Right renal pelvis (tissue), 4 donors: ENCODE measurements at regions not wholly inside any gene's neighbourhood (a gene's known extent, or its start where the extent isn't known, plus 50 kb on each side); places are given as distances from the start of the nearest gene placed in this dataset.
"Not testable (repeated sequence)": the region's sequence is repeated elsewhere in the genome, so short reads cannot be mapped to it uniquely, and the experiment has no call there.

Experiments used
- DNase-seq, 4 donors: peaks; one replicate each; pipeline ENCODE4 v3.0.0-alpha.2; 2013; ENCODE audit warnings: low read depth in 4 of 4, low spot score in 3 of 4, missing footprints in 1 of 4

GRCh38 chrX:124234348-124234747 is 98.1 kb upstream of the TEX13D start:
- DNase-seq, result no peak

GRCh38 chrX:124238268-124238667 is 94.2 kb upstream of the TEX13D start:
- DNase-seq, result no peak

GRCh38 chrX:124239324-124239723 is 93.1 kb upstream of the TEX13D start:
- DNase-seq, result no peak

GRCh38 chrX:124239911-124240310 is 92.5 kb upstream of the TEX13D start:
- DNase-seq, result no peak

- no peak for DNase-seq
Observed at GRCh38 chrX:124240422-124240821, 92.0 kb upstream of the TEX13D start.

GRCh38 chrX:124242131-124242530 is 90.3 kb upstream of the TEX13D start:
- no peak for DNase-seq

GRCh38 chrX:124249345-124249744 is 83.1 kb upstream of the TEX13D start:
- DNase-seq, result no peak

- DNase-seq, result no peak
Observed at GRCh38 chrX:124250835-124251437, 81.5 kb upstream of the TEX13D start.

GRCh38 chrX:124254611-124255010 is 77.8 kb upstream of the TEX13D start:
- no peak for DNase-seq

- peak; percentile 4 to 29 (median 18) for DNase-seq
Observed at GRCh38 chrX:124256216-124256615, 76.2 kb upstream of the TEX13D start.

GRCh38 chrX:124256629-124257380 is 75.7 kb upstream of the TEX13D start:
- DNase-seq, result no peak

GRCh38 chrX:124257924-124258702 is 74.3 kb upstream of the TEX13D start:
- no peak for DNase-seq

GRCh38 chrX:124260845-124261244 is 71.6 kb upstream of the TEX13D start:
- no peak for DNase-seq

- no peak for DNase-seq
Observed at GRCh38 chrX:124263743-124264142, 68.7 kb upstream of the TEX13D start.

- no peak for DNase-seq
Observed at GRCh38 chrX:124268099-124268498, 64.4 kb upstream of the TEX13D start.

- DNase-seq, result no peak
Observed at GRCh38 chrX:124269881-124270280, 62.6 kb upstream of the TEX13D start.

- DNase-seq, result not testable (repeated sequence)
Observed at GRCh38 chrX:124271599-124271998, 60.9 kb upstream of the TEX13D start.

- DNase-seq, result no peak
Observed at GRCh38 chrX:124272370-124272982, 60.0 kb upstream of the TEX13D start.

- no peak for DNase-seq
Observed at GRCh38 chrX:124274438-124275181, 57.9 kb upstream of the TEX13D start.

- no peak for DNase-seq
Observed at GRCh38 chrX:124275182-124275894, 57.1 kb upstream of the TEX13D start.
